ENCODE measurements at regions not wholly inside any gene's neighbourhood (a gene's known extent, or its start where the extent isn't known, plus 50 kb on each side); places are given as distances from the start of the nearest gene placed in this dataset.
"Not testable (repeated sequence)": the region's sequence is repeated elsewhere in the genome, so short reads cannot be mapped to it uniquely, and the experiment has no call there.

DNA sequence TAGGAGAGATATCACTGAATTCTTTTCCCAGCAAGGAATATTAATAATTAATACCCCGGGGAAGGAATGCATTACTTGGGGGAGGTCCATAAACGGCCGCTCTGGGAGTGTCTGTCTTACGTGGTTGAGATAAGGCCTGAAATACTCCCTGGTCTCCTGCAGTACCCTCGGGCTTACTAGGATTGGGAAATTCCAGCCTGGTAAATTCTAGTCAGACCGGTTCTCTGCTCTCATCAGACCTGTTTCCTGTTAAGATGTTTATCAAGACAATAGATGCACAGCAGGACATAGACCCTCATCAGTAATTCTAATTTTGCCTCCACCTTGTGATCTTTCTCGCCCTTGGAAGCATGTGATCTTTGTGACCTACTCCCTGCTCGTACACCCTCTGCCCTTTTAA is 162.8 kb upstream of the KCND2 start:
- no peak for DNase-seq

GRCh38 chr7:120114626-120115025 is 158.3 kb upstream of the KCND2 start:
- DNase-seq, result no peak

- no peak for DNase-seq
Measured at GRCh38 chr7:120123528-120123927, 149.4 kb upstream of the KCND2 start.

GRCh38 chr7:120131096-120131839 is 141.7 kb upstream of the KCND2 start:
- DNase-seq, result no peak

GRCh38 chr7:120138497-120138896 is 134.5 kb upstream of the KCND2 start:
- DNase-seq, result no peak

- DNase-seq, result no peak
Measured at GRCh38 chr7:120156476-120156875, 116.5 kb upstream of the KCND2 start.

DNA sequence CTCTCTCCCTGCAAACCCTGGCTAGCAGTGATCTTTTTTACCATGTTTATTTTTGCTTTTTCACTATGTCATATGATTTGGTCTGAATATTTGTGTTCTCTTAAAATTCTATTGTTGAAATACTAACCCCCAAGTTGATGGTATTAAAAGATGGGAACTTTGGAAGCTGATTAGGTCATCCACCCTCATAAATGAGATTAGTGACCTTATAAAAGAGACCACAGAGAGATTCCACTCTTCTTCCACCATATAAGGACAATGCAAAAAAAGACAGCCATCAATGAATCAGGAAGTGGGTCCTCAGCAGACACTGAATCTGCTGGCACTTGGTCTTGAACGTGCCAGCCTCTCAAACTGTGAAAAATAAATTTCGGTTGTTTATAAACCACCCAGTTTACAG is 112.8 kb upstream of the KCND2 start:
- DNase-seq, result no peak

DNA sequence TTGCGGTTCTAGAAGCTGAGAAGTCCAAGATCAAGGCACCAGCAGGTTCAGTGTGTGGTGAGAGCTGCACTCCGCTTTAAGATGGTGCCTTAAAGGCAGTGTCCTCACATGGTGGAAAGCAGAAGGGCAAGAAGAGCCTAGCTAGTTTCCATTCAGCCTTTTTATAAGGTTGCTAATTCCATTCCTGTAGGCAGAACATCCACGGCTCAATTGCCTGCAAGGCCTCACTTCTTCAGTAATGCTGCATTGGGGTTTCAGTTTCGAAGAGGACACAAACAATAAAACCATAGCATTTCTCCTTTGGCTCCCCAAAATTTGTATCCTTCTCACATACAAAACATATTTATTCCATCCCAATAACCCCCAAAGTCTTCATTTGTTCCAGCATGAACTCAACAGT is 109.5 kb upstream of the KCND2 start:
- DNase-seq, result no peak

GRCh38 chr7:120165227-120165626 is 107.7 kb upstream of the KCND2 start:
- no peak for DNase-seq

DNA sequence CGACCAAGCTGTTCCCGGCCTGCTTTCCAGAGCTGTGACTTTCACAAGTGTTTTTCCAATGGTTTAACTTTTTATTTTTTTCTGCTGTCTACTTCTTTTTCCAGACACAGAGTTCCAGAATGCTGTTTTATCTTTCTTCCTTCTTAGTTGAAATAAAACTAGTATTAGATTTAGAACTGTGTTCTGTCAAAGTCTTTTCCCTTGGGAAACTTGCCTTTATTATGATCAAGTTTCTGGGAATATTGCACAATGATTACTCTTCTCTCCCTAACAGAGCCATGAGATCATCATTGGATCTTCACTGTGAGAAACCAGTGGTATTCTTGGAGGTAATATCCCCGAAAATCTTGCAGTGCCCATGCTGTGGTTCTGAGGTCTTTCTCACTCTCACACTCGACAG is 104.9 kb upstream of the KCND2 start:
- no peak for DNase-seq

DNA sequence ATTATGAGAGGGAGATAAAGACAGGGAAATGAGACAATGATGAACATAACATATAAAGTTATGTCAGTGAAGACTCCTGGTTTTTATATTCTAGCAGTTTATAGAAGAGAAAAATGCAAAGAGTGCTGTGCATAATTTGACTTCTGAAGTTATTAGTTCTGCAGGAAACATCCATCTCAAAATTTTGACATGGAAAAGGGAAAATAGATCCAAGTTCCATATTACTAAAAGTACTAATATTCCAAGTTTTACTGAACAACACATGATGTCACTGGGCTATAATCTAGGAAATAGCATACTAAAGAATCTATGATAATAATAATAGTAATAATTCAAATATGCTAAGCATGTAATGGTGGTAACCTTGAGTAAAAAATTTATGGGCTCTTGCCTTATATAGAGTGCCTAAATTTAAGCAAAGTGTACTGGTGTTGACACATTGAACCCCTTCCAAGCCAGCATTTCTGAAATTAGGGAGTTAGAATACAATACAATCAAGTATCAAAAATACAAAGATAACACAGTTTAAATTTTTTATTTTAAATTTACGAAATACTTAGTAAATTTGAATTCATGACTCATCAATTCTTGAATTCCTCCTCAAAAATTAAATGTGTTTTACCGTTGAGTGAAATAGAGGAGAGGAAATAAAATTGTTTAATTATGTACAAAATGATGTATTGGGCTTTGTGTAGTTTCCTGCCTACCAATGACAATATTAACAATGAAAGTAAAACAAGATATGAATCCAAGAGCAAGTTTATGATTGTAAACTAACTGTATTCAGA is 102.8 kb upstream of the KCND2 start:
- no peak for DNase-seq

- DNase-seq, result no peak
Measured at GRCh38 chr7:120170834-120171233, 102.1 kb upstream of the KCND2 start.

GRCh38 chr7:120171406-120171805 is 101.6 kb upstream of the KCND2 start:
- DNase-seq, result no peak

GRCh38 chr7:120180221-120180620 is 92.8 kb upstream of the KCND2 start:
- no peak for DNase-seq

DNA sequence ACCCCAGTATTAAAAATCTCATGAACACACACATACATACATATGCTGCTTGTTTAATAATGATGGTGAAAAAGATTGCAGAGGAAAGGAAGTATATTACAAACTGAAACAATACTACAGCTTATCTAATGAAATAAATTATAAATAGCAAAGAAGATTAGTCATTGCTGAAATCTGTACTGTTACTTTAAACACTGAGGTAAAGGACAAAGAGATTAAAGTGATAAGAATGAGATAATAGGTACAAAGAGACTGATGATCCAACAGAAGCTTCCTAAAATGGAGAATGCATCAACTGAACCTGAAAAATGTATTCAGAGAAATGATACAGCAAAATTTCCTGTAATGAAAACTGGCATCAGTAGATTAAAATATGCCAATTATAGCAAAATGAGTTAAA is 91.5 kb upstream of the KCND2 start:
- DNase-seq, result no peak

DNA sequence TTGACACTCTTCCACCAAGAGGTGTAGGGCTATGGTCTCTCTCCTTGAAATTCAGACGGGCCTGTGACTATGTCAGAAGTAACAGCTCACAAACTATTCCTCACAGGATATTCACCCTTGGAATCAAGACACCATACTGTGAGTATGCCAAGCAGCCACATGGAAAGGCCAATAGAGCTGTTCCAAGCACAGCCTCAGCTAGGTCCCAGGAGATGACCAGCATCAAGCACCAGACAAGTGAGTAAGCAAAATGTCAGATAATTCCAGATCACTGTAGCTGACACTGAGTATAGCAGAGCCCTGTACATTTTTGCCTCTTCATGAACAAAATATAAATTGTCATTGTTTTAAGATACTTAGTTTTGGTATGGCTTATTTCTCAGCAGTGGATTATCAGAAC is 88.1 kb upstream of the KCND2 start:
- no peak for DNase-seq

DNA sequence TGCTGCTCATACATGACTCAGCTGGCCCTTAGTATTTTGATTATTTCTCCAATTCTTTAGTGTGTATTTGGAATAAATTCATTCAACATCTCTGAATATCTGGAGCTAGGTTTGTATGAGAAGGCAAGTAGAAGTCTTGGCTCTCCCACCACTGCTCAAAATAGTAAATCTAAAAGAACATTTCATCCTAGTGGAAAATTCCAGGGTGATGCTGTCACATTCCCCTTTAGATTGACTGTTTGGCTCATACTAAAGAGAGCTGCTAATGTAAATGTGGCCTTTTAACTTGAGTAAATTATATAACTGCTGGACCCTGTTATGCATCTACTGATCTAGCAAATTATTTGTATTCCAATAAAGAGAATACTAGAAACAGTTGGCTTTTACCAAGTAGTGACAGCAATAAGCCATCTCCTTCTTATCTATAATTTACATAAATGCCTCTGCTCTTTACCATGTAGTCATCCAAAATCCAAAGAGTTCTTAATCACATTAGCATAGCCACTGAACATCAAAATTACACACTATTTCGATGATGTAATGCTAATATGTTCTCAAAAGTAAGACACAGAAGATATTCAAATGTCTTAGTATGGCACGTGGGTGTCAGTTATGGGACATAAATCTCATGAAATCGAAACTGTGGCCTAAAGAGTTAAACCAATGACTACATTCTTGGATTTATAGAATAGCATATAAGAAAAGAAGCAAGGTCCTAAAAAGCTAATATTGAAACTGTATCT is 86.9 kb upstream of the KCND2 start:
- DNase-seq, result no peak

GRCh38 chr7:120186688-120187087 is 86.3 kb upstream of the KCND2 start:
- no peak for DNase-seq

DNA sequence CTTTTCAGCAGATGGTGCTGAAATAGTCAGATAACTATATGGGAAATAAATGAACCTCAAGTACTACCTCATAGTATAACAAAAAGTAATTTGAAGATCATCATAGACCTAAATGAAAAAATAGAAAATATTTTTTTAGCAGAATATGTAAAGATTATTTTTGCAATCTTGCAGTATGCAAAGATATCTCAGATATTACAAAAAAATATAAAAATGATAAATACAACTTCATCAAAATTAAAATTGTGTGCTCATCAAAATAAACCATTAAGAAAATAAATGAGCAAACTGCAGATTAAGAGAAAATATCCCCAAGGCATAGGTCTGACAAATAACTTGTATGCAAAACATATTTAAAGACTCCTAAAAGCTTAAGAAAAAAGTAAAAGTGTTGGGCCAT is 83.4 kb upstream of the KCND2 start:
- DNase-seq, result no peak

- DNase-seq, result no peak
Measured at GRCh38 chr7:120190109-120190508, 82.9 kb upstream of the KCND2 start.

DNA sequence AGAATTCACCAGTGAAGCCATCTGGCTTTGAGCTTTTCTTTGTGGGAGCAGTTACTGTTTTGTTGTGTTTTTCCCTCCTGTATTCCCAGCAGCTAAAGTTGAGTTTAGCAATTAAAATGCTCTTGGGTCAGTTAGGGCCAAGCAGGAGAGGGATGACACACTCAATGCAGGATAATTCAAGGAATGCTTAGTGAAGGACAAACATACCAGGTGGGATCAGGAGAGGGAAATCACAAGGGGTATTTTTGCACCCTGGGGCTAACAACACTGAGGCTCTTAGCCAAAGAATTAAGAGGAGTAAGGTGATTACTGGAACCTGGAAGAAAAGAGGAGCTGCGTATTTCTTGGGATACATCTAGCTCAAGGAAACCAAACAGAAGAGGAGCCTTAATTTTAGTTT is 82.4 kb upstream of the KCND2 start:
- no peak for DNase-seq

DNA sequence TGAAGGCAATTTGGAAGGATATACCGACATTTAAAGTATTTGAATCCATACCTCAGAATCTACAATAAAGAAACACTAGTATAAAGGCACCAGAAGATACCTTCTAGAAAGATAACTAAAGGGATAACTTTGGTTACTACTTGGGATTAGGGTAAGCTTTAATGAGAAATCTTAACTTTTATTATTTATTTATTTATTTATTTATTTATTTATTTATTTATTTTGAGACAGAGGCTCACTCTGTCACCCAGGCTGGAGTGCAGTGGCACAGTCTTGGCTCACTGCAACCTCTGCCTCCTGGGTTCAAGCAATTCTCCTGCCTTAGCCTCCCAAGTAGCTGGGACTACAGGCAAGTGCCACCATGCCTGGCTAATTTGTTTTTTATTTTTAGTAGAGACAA is 81.6 kb upstream of the KCND2 start:
- not testable (repeated sequence) for DNase-seq

GRCh38 chr7:120201290-120201689 is 71.7 kb upstream of the KCND2 start:
- no peak for DNase-seq

DNA sequence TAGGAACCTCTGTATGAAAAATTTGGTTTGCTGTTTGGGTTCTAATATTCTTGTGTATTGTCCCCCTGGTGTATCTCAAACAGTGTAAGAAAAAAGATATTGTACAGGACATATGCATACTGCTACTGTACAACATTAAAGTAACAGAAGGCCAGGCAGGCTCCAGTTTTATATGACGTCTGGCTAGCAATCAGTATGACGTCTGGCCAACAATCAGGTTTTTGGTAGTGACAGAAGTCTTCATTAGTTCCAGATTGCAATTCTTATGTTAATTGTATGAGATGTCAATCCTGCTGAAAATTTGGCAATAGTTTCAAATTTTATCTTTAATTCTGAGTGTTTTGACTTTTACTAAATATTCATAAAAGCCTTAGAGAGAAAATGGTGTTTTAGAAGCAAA is 67.9 kb upstream of the KCND2 start:
- DNase-seq, result no peak
